ENCODE measurements at regions not wholly inside any gene's neighbourhood (a gene's known extent, or its start where the extent isn't known, plus 50 kb on each side); places are given as distances from the start of the nearest gene placed in this dataset.

DNA sequence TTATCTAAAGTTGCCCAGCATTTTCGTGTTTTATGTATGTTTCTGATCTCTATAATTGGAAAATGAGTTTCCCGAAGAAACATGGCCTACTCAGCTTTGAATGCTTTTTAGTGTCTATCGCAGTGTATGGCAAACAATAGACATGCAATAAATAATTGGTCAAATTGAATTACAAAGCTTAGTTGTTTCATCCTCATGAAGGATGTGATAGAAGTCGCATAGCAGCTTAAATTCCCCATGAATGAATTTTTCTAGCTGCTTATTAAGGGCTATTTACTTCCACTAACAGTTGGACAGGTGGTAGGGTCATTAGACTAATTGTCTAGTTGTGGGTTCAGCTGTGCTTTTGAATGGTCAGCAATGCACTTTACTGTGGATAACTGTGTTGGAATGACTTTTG, 467.3 kb upstream of the MBL2 start:
- TF ChIP-seq GATA2 (IDR thresholded peaks at IDR 0.05; ENCODE audit: low read depth, low read length) (no peak), GATA3 (IDR thresholded peaks at IDR 0.05; ENCODE audit: low read depth, low read length) (no peak)
